ENCODE measurements at regions not wholly inside any gene's neighbourhood (a gene's known extent, or its start where the extent isn't known, plus 50 kb on each side); places are given as distances from the start of the nearest gene placed in this dataset.

DNA sequence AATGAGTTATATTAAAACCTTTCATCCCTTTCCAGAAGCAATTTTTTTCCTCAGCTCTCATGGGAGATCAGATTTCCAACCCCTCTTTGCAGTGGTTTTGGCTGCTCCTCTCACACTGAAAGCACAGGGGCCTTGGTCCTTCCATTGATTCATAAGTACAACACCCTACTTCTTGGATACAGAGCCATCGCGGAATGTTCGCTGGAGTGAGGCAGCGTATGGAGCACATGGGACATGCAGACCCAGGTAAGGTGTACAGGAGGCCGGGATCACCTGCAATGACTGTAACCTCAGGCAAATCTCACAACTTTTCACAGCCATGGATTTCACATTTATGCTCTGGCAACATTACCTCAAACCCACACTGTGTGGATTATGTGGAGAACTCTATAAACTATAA, 75.2 kb upstream of the HEY2 start:
- Mint-ChIP-seq H3K27ac (no peak overlapping the region), H3K9me3 (no peaks in the 10 kb centered on the region)
- POLR2A ChIA-PET = no interaction called here

DNA sequence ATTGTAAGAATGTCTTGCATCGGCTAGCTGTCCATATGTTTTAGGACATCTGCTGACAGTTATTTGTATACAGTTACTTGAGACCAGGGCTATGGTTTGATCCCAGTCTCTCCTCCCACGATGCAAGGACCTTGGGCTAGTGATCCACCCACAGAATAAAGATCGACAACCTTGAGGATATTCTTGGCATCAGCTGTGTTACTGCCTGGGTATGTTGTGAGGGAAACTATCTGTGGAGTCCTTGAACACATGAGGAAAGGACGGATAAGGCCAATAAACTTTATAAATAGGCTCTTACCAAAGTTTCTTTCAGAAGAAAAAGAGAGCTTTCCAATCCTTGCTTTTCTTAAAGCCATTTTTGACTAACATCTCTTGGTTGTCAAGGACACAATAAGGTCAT, 70.8 kb upstream of the HEY2 start:
- DNase-seq = no peak
- CTCF ChIA-PET = no interaction called here

More for the DNA sequence above, 75.2 kb upstream of the HEY2 start:
- DNase-seq (no peak), ATAC-seq (no peak)
- H3K4me3 Mint-ChIP-seq = no peak overlapping the region
- H3K4me1 Mint-ChIP-seq (ENCODE audit: low read depth) = no peaks in the 10 kb centered on the region
- no peaks in the 10 kb centered on the region for H3K36me3 Mint-ChIP-seq (ENCODE audit: low read depth)
- TF ChIP-seq, protein P1, sequence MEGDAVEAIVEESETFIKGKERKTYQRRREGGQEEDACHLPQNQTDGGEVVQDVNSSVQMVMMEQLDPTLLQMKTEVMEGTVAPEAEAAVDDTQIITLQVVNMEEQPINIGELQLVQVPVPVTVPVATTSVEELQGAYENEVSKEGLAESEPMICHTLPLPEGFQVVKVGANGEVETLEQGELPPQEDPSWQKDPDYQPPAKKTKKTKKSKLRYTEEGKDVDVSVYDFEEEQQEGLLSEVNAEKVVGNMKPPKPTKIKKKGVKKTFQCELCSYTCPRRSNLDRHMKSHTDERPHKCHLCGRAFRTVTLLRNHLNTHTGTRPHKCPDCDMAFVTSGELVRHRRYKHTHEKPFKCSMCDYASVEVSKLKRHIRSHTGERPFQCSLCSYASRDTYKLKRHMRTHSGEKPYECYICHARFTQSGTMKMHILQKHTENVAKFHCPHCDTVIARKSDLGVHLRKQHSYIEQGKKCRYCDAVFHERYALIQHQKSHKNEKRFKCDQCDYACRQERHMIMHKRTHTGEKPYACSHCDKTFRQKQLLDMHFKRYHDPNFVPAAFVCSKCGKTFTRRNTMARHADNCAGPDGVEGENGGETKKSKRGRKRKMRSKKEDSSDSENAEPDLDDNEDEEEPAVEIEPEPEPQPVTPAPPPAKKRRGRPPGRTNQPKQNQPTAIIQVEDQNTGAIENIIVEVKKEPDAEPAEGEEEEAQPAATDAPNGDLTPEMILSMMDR (IDR thresholded peaks at IDR 0.05) = no peak
- intact Hi-C loops (cut with micrococcal nuclease) = no loop called here
- CTCF ChIA-PET = no interaction called here
- H3K27me3 Mint-ChIP-seq = peaks cover 25% of the 10 kb centered on the region

DNA sequence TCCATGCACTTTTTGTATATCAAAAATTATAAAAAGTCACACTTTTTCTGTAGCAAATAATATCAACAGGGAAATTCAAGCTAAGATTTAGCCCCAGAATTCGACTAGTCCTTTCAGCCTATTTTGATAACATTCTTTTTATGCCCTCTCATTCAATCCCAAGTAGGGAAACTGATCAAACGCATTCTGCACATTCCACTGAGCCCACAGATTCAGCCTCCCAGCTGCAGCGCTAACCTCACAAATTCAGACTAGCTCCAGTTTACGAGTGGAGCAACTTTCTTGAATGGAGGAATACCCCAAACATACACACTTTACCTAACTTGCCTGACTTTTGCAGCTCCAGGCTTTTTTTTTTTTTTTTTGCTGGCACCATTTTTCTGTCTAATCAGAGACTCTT, 70.3 kb upstream of the HEY2 start:
- H3K4me3 Mint-ChIP-seq = no peak overlapping the region

More for the DNA sequence above, 70.8 kb upstream of the HEY2 start:
- Mint-ChIP-seq H3K4me3 (no peak overlapping the region), H3K9me3 (no peaks in the 10 kb centered on the region), H3K27ac (no peak overlapping the region), H3K4me1 (ENCODE audit: low read depth) (peaks cover 7% of the 10 kb centered on the region), H3K36me3 (ENCODE audit: low read depth) (no peaks in the 10 kb centered on the region), H3K27me3 (peaks cover 23% of the 10 kb centered on the region)
- POLR2A ChIA-PET = no interaction called here
- intact Hi-C loops (cut with micrococcal nuclease) = no loop called here
- TF ChIP-seq, protein P1 (IDR thresholded peaks at IDR 0.05) = no peak
- no peak for ATAC-seq

DNA sequence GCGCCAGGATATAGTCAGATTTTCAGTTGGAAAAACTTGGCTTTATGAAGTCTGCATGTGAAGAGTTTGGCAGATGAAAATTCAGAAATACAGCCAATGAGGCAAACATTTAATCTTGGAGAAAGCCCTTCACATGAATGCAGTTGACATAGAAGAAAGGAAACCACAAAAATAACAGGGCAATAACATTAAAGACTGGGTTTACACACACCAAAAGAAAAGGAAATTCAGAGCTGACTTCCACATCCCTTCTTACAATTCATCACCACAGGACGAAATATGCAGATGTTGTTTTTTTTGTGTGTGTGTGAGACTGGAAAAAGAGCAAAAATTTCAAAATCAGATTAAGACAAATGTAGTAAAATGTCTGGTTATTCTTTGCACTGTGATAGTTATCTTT, 69.8 kb upstream of the HEY2 start:
- ChIA-PET POLR2A (interaction anchor here (1.0 kb wide), 1 partner anchor 11 kb away, joined by 3 read pairs; no protein-coding TSS in a partner anchor), CTCF (interaction anchor here (1.3 kb wide), 1 partner anchor 366 kb away, joined by 3 read pairs; no protein-coding TSS in a partner anchor)
- no peak for DNase-seq
- Mint-ChIP-seq H3K27me3 (peaks cover 23% of the 10 kb centered on the region), H3K36me3 (ENCODE audit: low read depth) (no peaks in the 10 kb centered on the region), H3K4me3 (no peak overlapping the region), H3K27ac (no peak overlapping the region), H3K4me1 (ENCODE audit: low read depth) (peaks cover 7% of the 10 kb centered on the region), H3K9me3 (no peaks in the 10 kb centered on the region)
- no peak for ATAC-seq
- intact Hi-C loops (cut with micrococcal nuclease) = no loop called here
- TF ChIP-seq, protein P1 (IDR thresholded peaks at IDR 0.05) = no peak

More for the DNA sequence above, 70.3 kb upstream of the HEY2 start:
- Mint-ChIP-seq H3K9me3 (no peaks in the 10 kb centered on the region), H3K36me3 (ENCODE audit: low read depth) (no peaks in the 10 kb centered on the region), H3K27me3 (peaks cover 23% of the 10 kb centered on the region), H3K4me1 (ENCODE audit: low read depth) (peaks cover 7% of the 10 kb centered on the region), H3K27ac (no peak overlapping the region)
- ChIA-PET CTCF (no interaction called here), POLR2A (interaction anchor here (1.0 kb wide), 1 partner anchor 11 kb away, joined by 3 read pairs; no protein-coding TSS in a partner anchor)
- TF ChIP-seq, protein P1 (IDR thresholded peaks at IDR 0.05) = no peak
- DNase-seq (no peak), ATAC-seq (no peak)
- intact Hi-C loops (cut with micrococcal nuclease) = no loop called here

DNA sequence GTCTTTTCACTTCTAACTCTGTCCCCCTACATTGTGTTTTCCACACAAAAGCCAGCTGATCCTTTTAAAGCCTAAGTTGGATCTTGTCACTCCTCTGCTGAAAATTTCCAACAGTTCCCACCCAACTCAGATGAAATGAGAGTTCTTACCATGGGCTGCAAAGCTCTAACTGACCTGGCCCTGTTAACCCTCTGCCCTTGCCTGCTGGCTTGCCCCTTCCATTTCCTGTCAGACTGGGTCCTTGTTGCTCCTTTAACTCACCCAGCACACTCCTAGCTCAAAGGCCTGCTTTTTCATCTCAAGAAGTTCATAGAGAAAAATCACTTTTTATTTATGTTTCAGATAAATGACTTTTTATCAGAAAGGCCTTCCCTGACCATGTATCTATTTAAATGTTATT, 66.5 kb upstream of the HEY2 start:
- Mint-ChIP-seq H3K4me1 (ENCODE audit: low read depth) (peaks cover 7% of the 10 kb centered on the region), H3K27ac (no peak overlapping the region), H3K4me3 (no peak overlapping the region), H3K9me3 (no peaks in the 10 kb centered on the region), H3K27me3 (peaks cover 20% of the 10 kb centered on the region), H3K36me3 (ENCODE audit: low read depth) (no peaks in the 10 kb centered on the region)
- ATAC-seq (no peak), DNase-seq (no peak)
- ChIA-PET POLR2A (no interaction called here), CTCF (no interaction called here)
- TF ChIP-seq, protein P1 (IDR thresholded peaks at IDR 0.05) = no peak
- intact Hi-C loops (cut with micrococcal nuclease) = no loop called here
